ENCODE measurements at regions not wholly inside any gene's neighbourhood (a gene's known extent, or its start where the extent isn't known, plus 50 kb on each side); places are given as distances from the start of the nearest gene placed in this dataset.

- no peak for DNase-seq (ENCODE audit: low read depth in 2 of 3, low spot score in 2 of 3)
These were observed 294.4 kb upstream of the HDAC4 start for GRCh38 chr2:239695106-239695727.

- DNase-seq (ENCODE audit: low read depth in 2 of 3, low spot score in 2 of 3): no peak
These were observed 293.7 kb upstream of the HDAC4 start for GRCh38 chr2:239694487-239694886.

- no peak for DNase-seq (ENCODE audit: low read depth in 2 of 3, low spot score in 2 of 3)
These were observed 293.1 kb upstream of the HDAC4 start for GRCh38 chr2:239693761-239694415.

GRCh38 chr2:239693330-239693729 lies 292.5 kb upstream of the HDAC4 start:
- DNase-seq (ENCODE audit: low read depth in 2 of 3, low spot score in 2 of 3): no peak

GRCh38 chr2:239692919-239693318 lies 292.1 kb upstream of the HDAC4 start:
- DNase-seq (ENCODE audit: low read depth in 2 of 3, low spot score in 2 of 3): no peak

GRCh38 chr2:239692362-239692851 lies 291.6 kb upstream of the HDAC4 start:
- DNase-seq (ENCODE audit: low read depth in 2 of 3, low spot score in 2 of 3): no peak

GRCh38 chr2:239691720-239692119 lies 290.9 kb upstream of the HDAC4 start:
- DNase-seq (ENCODE audit: low read depth in 2 of 3, low spot score in 2 of 3): no peak

GRCh38 chr2:239690651-239691631 lies 290.1 kb upstream of the HDAC4 start:
- DNase-seq (ENCODE audit: low read depth in 2 of 3, low spot score in 2 of 3): no peak

- DNase-seq (ENCODE audit: low read depth in 2 of 3, low spot score in 2 of 3): no peak
These were observed 289.2 kb upstream of the HDAC4 start for GRCh38 chr2:239689985-239690384.

GRCh38 chr2:239689410-239689809 lies 288.6 kb upstream of the HDAC4 start:
- no peak for DNase-seq (ENCODE audit: low read depth in 2 of 3, low spot score in 2 of 3)

GRCh38 chr2:239688840-239689239 lies 288.0 kb upstream of the HDAC4 start:
- no peak for DNase-seq (ENCODE audit: low read depth in 2 of 3, low spot score in 2 of 3)

- DNase-seq (ENCODE audit: low read depth in 2 of 3, low spot score in 2 of 3): no peak
These were observed 287.4 kb upstream of the HDAC4 start for GRCh38 chr2:239688122-239688681.

GRCh38 chr2:239687441-239687840 lies 286.6 kb upstream of the HDAC4 start:
- no peak for DNase-seq (ENCODE audit: low read depth in 2 of 3, low spot score in 2 of 3)

- no peak for DNase-seq (ENCODE audit: low read depth in 2 of 3, low spot score in 2 of 3)
These were observed 285.1 kb upstream of the HDAC4 start for GRCh38 chr2:239685965-239686364.

GRCh38 chr2:239685556-239685955 lies 284.7 kb upstream of the HDAC4 start:
- no peak for DNase-seq (ENCODE audit: low read depth in 2 of 3, low spot score in 2 of 3)

- DNase-seq (ENCODE audit: low read depth in 2 of 3, low spot score in 2 of 3): no peak
These were observed 284.2 kb upstream of the HDAC4 start for GRCh38 chr2:239684996-239685395.

GRCh38 chr2:239684271-239684810 lies 283.5 kb upstream of the HDAC4 start:
- DNase-seq (ENCODE audit: low read depth in 2 of 3, low spot score in 2 of 3): no peak

- DNase-seq (ENCODE audit: low read depth in 2 of 3, low spot score in 2 of 3): no peak
These were observed 281.7 kb upstream of the HDAC4 start for GRCh38 chr2:239682518-239682917.

- no peak for DNase-seq (ENCODE audit: low read depth in 2 of 3, low spot score in 2 of 3)
These were observed 278.9 kb upstream of the HDAC4 start for GRCh38 chr2:239679755-239680154.

GRCh38 chr2:239678666-239679296 lies 278.0 kb upstream of the HDAC4 start:
- no peak for DNase-seq (ENCODE audit: low read depth in 2 of 3, low spot score in 2 of 3)

- no peak for DNase-seq (ENCODE audit: low read depth in 2 of 3, low spot score in 2 of 3)
These were observed 277.3 kb upstream of the HDAC4 start for GRCh38 chr2:239678186-239678490.

Data from activated CD8-positive, alpha-beta memory T cell treated with anti-CD3 and anti-CD28 coated beads for 48 hours (primary cell).